Keratinocyte (primary cell): ENCODE measurements at regions not wholly inside any gene's neighbourhood (a gene's known extent, or its start where the extent isn't known, plus 50 kb on each side); places are given as distances from the start of the nearest gene placed in this dataset.

Experiments
- DNase-seq: peaks from one replicate; pipeline ENCODE4 v3.0.0-alpha.2; 2011; ENCODE audit warnings: low read depth, missing footprints, low spot score
- FAIRE-seq: peaks from 2 replicates; lab custom pipeline; 2011; peaks lifted over from hg19 to GRCh38; lab: Jason Lieb, UNC
- H2AFZ ChIP-seq: 2 replicates; pipeline ENCODE4 v1.6.0; 2012; ENCODE audit warnings: low read length, control low read depth, inconsistent platforms; ENCODE audit not compliant: control insufficient read depth
- H3K27ac ChIP-seq: 2 replicates; pipeline ENCODE4 v1.5.1; 2011; ENCODE audit warnings: low read length; ENCODE audit not compliant: control insufficient read depth, insufficient read depth
- H3K27me3 ChIP-seq: 3 replicates; pipeline ENCODE4 v1.6.0; 2011; ENCODE audit warnings: low read length; ENCODE audit not compliant: control insufficient read depth, insufficient read depth; ENCODE audit errors: extremely low read depth
- H3K36me3 ChIP-seq, 2 experiments: 2 replicates in 1 of 2; 3 replicates in 1 of 2; pipeline ENCODE4 v1.5.1; 2011; ENCODE audit warnings: low read length in 2 of 2, mild to moderate bottlenecking in 1 of 2; ENCODE audit not compliant: control insufficient read depth in 2 of 2, insufficient read depth in 2 of 2; ENCODE audit errors: extremely low read depth in 1 of 2
- H3K4me1 ChIP-seq: 3 replicates; pipeline ENCODE4 v1.5.1; 2011; ENCODE audit warnings: low read length; ENCODE audit not compliant: control insufficient read depth, insufficient read depth; ENCODE audit errors: extremely low read depth
- H3K4me2 ChIP-seq: 3 replicates; pipeline ENCODE4 v1.6.0; 2011; ENCODE audit warnings: low read depth, low read length; ENCODE audit not compliant: control insufficient read depth, insufficient read depth; ENCODE audit errors: extremely low read depth
- H3K4me3 ChIP-seq, 3 experiments: fragments of 200-600 bp in 1 of 3; sonication (generic) in 1 of 3; 2 replicates in 2 of 3; 3 replicates in 1 of 3; pipeline ENCODE4 v1.5.1; 2011 to 2016; ENCODE audit warnings: low read length in 3 of 3, mild to moderate bottlenecking in 3 of 3, control low read depth in 2 of 3, inconsistent platforms in 1 of 3, low read depth in 1 of 3, mixed read lengths in 1 of 3, mixed run types in 1 of 3, moderate library complexity in 1 of 3; ENCODE audit not compliant: control insufficient read depth in 2 of 3, insufficient read depth in 2 of 3; ENCODE audit errors: extremely low read depth in 1 of 3
- H3K79me2 ChIP-seq: 2 replicates; pipeline ENCODE4 v1.6.0; 2012; ENCODE audit warnings: low read length; ENCODE audit not compliant: control insufficient read depth, insufficient read depth
- H3K9ac ChIP-seq: 3 replicates; pipeline ENCODE4 v1.6.0; 2011; ENCODE audit warnings: low read length; ENCODE audit not compliant: control insufficient read depth, insufficient read depth; ENCODE audit errors: extremely low read depth
- H3K9me1 ChIP-seq: 3 replicates; pipeline ENCODE4 v1.6.0; 2011; ENCODE audit warnings: low read length; ENCODE audit not compliant: control insufficient read depth, insufficient read depth; ENCODE audit errors: extremely low read depth
- H3K9me3 ChIP-seq: 2 replicates; pipeline ENCODE4 v1.5.1; 2012; ENCODE audit warnings: low read depth, low read length; ENCODE audit not compliant: control insufficient read depth
- H4K20me1 ChIP-seq: 3 replicates; pipeline ENCODE4 v1.6.0; 2011; ENCODE audit warnings: low read length; ENCODE audit not compliant: control insufficient read depth, insufficient read depth; ENCODE audit errors: extremely low read depth
- EZH2 ChIP-seq: IDR thresholded peaks from one replicate; pipeline ENCODE4 v1.6.1; 2012; ENCODE audit warnings: inconsistent platforms, mild to moderate bottlenecking, low read length, moderate library complexity
- dilution Hi-C: fragments of 300-500 bp; cut with MboI; formaldehyde crosslinking; loops from one replicate; pipeline ENCODE4 v1.7.0; 2020; ENCODE audit warnings: low sequenced_read_pairs; ENCODE audit not compliant: extremely low pct_ligation_motif_present
- TF ChIP-seq, protein P1 (sequence below), 3 experiments: IDR thresholded peaks in 1 of 3; conservative IDR thresholded peaks in 1 of 3; optimal IDR thresholded peaks in 1 of 3; 2 replicates in 2 of 3; 3 replicates in 1 of 3; pipeline versions ENCODE3 to v1.5.1; 2011; ENCODE audit warnings: low read length in 3 of 3, mild to moderate bottlenecking in 3 of 3, moderate library complexity in 2 of 3, control low read depth in 1 of 3, inconsistent platforms in 1 of 3; ENCODE audit not compliant: insufficient read depth in 2 of 3; ENCODE audit errors: extremely low read depth in 1 of 3

DNA sequence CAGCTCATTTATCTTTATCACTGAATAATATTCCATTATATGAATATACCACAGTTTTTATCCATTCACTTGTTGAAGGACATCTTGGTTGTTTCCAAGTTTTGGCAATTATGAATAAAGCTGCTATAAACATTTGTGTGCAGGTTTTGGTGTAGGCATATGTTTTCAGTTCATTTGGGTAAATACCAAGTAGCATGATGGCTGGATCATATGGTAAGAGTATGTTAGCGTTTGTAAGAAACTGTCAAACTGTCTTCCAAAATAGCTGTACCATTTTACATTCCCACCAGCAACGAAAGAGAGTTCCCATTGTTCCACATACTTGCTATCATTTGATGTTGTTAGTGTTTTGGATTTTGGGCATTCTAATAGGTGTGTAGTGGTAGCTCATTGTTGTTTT lies 72.0 kb upstream of the GOLGA8J start:
- DNase-seq (no peak), FAIRE-seq (no peak)
- Histone ChIP-seq H4K20me1 (no peaks in the 10 kb centered on the region), H3K27ac (no peak overlapping the region), H3K9me1 (no peaks in the 10 kb centered on the region), H3K9me3 (no peaks in the 10 kb centered on the region), H3K36me3 (no peaks in the 10 kb centered on the region), H3K4me3 (no peak overlapping the region), H3K4me2 (no peak overlapping the region), H3K9ac (no peak overlapping the region), H3K27me3 (peaks cover 2% of the 10 kb centered on the region), H3K79me2 (no peaks in the 10 kb centered on the region), H2AFZ (no peak overlapping the region), H3K4me1 (no peaks in the 10 kb centered on the region)
- dilution Hi-C loops = no loop called here
- TF ChIP-seq, protein P1, sequence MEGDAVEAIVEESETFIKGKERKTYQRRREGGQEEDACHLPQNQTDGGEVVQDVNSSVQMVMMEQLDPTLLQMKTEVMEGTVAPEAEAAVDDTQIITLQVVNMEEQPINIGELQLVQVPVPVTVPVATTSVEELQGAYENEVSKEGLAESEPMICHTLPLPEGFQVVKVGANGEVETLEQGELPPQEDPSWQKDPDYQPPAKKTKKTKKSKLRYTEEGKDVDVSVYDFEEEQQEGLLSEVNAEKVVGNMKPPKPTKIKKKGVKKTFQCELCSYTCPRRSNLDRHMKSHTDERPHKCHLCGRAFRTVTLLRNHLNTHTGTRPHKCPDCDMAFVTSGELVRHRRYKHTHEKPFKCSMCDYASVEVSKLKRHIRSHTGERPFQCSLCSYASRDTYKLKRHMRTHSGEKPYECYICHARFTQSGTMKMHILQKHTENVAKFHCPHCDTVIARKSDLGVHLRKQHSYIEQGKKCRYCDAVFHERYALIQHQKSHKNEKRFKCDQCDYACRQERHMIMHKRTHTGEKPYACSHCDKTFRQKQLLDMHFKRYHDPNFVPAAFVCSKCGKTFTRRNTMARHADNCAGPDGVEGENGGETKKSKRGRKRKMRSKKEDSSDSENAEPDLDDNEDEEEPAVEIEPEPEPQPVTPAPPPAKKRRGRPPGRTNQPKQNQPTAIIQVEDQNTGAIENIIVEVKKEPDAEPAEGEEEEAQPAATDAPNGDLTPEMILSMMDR (optimal IDR thresholded peaks at IDR 0.05 in 1 of 3, IDR thresholded peaks at IDR 0.05 in 1 of 3, conservative IDR thresholded peaks at IDR 0.05 in 1 of 3; ENCODE audit: extremely low read depth in 1 of 3, insufficient read depth in 2 of 3, low read length in 3 of 3) = no peak
- TF ChIP-seq EZH2 = no peak

GRCh38 chr15:30008156-30008555 lies 74.6 kb upstream of the GOLGA8J start:
- Histone ChIP-seq H3K27ac (no peak overlapping the region), H3K27me3 (no peaks in the 10 kb centered on the region), H3K36me3 (no peaks in the 10 kb centered on the region), H2AFZ (no peak overlapping the region), H3K4me3 (no peak overlapping the region), H3K9me1 (no peaks in the 10 kb centered on the region), H4K20me1 (no peaks in the 10 kb centered on the region), H3K4me2 (no peak overlapping the region), H3K4me1 (no peaks in the 10 kb centered on the region), H3K9me3 (no peaks in the 10 kb centered on the region), H3K9ac (no peak overlapping the region), H3K79me2 (no peaks in the 10 kb centered on the region)
- no peak for FAIRE-seq
- no peak for DNase-seq
- TF ChIP-seq, protein P1 (optimal IDR thresholded peaks at IDR 0.05 in 1 of 3, IDR thresholded peaks at IDR 0.05 in 1 of 3, conservative IDR thresholded peaks at IDR 0.05 in 1 of 3; ENCODE audit: extremely low read depth in 1 of 3, insufficient read depth in 2 of 3, low read length in 3 of 3) = no peak
- TF ChIP-seq EZH2 = no peak
- dilution Hi-C loops = no loop called here
